HepG2 (cell line): ENCODE measurements at regions not wholly inside any gene's neighbourhood (a gene's known extent, or its start where the extent isn't known, plus 50 kb on each side); places are given as distances from the start of the nearest gene placed in this dataset.

Experiments
- ATAC-seq: fragments of 200-7000 bp; cut with Tn5 transposase; 3 replicates; pipeline ENCODE4 v1.9.1; 2020; ENCODE audit warnings: mild to moderate bottlenecking, moderate library complexity
- BruUV-seq: library from RNA; stranded (reverse); fragments of 400-500 nt; replicated peaks from 2 replicates; lab custom pipeline; 2021; lab: Mats Ljungman, UMichigan
- CTCF ChIA-PET: fragments of 300-600 bp; formaldehyde crosslinking; extraction: SDS; loops from one replicate; lab custom pipeline; 2021; ENCODE audit warnings: low total read pairs, inconsistent platforms, low intra/inter-chr PET ratio; lab: Yijun Ruan, JAX
- POLR2A ChIA-PET: fragments of 350-600 bp; sonication (Branson Sonifier 250); formaldehyde crosslinking; loops from one replicate; lab custom pipeline; 2020; ENCODE audit warnings: antibody characterized with exemption, inconsistent platforms; lab: Yijun Ruan, JAX
- DNase-seq: peaks from one replicate; pipeline ENCODE4 v3.0.0-alpha.2; 2015; ENCODE audit warnings: low spot score
- FAIRE-seq: peaks from 3 replicates; lab custom pipeline; 2011; peaks lifted over from hg19 to GRCh38; lab: Jason Lieb, UNC
- H2AFZ ChIP-seq: one replicate; pipeline ENCODE4 v1.6.1; 2011; ENCODE audit warnings: low read length, inconsistent platforms
- H3K27ac ChIP-seq: fragments of 300-600 bp; 3 replicates; pipeline ENCODE4 v1.8.0; 2011; ENCODE audit warnings: mixed run types, mild to moderate bottlenecking, mixed read lengths, low read length, inconsistent platforms; ENCODE audit not compliant: insufficient read depth; ENCODE audit errors: extremely low read length
- H3K27me3 ChIP-seq, 2 experiments: fragments of 200-600 bp in 1 of 2; 2 replicates in 1 of 2; 3 replicates in 1 of 2; pipeline versions ENCODE4 v1.6.0 to v1.8.0; 2011; ENCODE audit warnings: low read length in 2 of 2, mild to moderate bottlenecking in 2 of 2, moderate library complexity in 2 of 2, inconsistent platforms in 1 of 2; ENCODE audit not compliant: insufficient read depth in 2 of 2, control insufficient read depth in 1 of 2
- H3K36me3 ChIP-seq, 2 experiments: fragments of 200-600 bp in 1 of 2; replicated peaks in 1 of 2; 2 replicates in 1 of 2; 3 replicates in 1 of 2; pipeline versions ENCODE4 v1.5.1 to v1.8.0; 2011; ENCODE audit warnings: low read length in 2 of 2, inconsistent platforms in 1 of 2; ENCODE audit not compliant: insufficient read depth in 2 of 2, control insufficient read depth in 1 of 2
- H3K4me1 ChIP-seq: 2 replicates; pipeline ENCODE4 v1.5.1; 2012; ENCODE audit warnings: low read length, inconsistent platforms; ENCODE audit not compliant: insufficient read depth
- H3K4me2 ChIP-seq: 2 replicates; pipeline ENCODE4 v1.6.0; 2011; ENCODE audit warnings: low read depth, low read length, inconsistent platforms
- H3K4me3 ChIP-seq, 3 experiments: fragments of 200-600 bp in 1 of 3; sonication (generic), shearing (Covaris generic) in 1 of 3; replicated peaks in 1 of 3; 2 replicates each; pipeline ENCODE4 v1.5.1; 2011 to 2016; ENCODE audit warnings: low read length in 3 of 3, inconsistent platforms in 2 of 3, low read depth in 2 of 3, mild to moderate bottlenecking in 2 of 3, control low read depth in 1 of 3, mixed read lengths in 1 of 3; ENCODE audit not compliant: insufficient read depth in 1 of 3
- H3K79me2 ChIP-seq: one replicate; pipeline ENCODE4 v1.6.1; 2011; ENCODE audit warnings: low read length, inconsistent platforms; ENCODE audit not compliant: insufficient read depth
- H3K9ac ChIP-seq: 2 replicates; pipeline ENCODE4 v1.6.0; 2011; ENCODE audit warnings: mild to moderate bottlenecking, low read depth, low read length, inconsistent platforms; ENCODE audit not compliant: insufficient read depth
- H3K9me3 ChIP-seq: 2 replicates; pipeline ENCODE4 v1.5.1; 2012; ENCODE audit warnings: mild to moderate bottlenecking, low read length
- H4K20me1 ChIP-seq: 2 replicates; pipeline ENCODE4 v1.6.0; 2011; ENCODE audit warnings: inconsistent platforms, mild to moderate bottlenecking, low read length, moderate library complexity; ENCODE audit not compliant: insufficient read depth
- CHCHD3 ChIP-seq: sonication (generic); formaldehyde crosslinking; IDR thresholded peaks from 2 replicates; pipeline ENCODE4 v1.8.0; 2022; ENCODE audit warnings: mild to moderate bottlenecking, missing genetic modification reagents, moderate library complexity
- GMEB1 ChIP-seq: sonication (generic); formaldehyde crosslinking; IDR thresholded peaks from 2 replicates; pipeline ENCODE4 v1.5.1; 2020; ENCODE audit warnings: missing genetic modification reagents, mild to moderate bottlenecking, borderline replicate concordance
- MTF2 ChIP-seq: sonication (generic); formaldehyde crosslinking; IDR thresholded peaks from 2 replicates; pipeline ENCODE4 v1.5.0; 2020; ENCODE audit warnings: missing genetic modification reagents, borderline replicate concordance
- PAF1 ChIP-seq: IDR thresholded peaks from 2 replicates; pipeline ENCODE4 v1.6.1; 2016; ENCODE audit warnings: missing genetic modification reagents, missing compliant biosample characterization
- SKIL ChIP-seq: sonication (generic); formaldehyde crosslinking; IDR thresholded peaks from 2 replicates; pipeline ENCODE4 v1.8.0; 2022; ENCODE audit warnings: missing genetic modification reagents, mild to moderate bottlenecking, moderate library complexity, borderline replicate concordance
- SP2 ChIP-seq: sonication (generic); formaldehyde crosslinking; IDR thresholded peaks from 2 replicates; pipeline ENCODE4 v1.5.1; 2020; ENCODE audit warnings: mild to moderate bottlenecking, missing genetic modification reagents
- TAF1 ChIP-seq: sonication (generic); formaldehyde crosslinking; IDR thresholded peaks from 2 replicates; pipeline ENCODE4 v1.4.0; 2020; ENCODE audit warnings: missing genetic modification reagents
- ZBTB33 ChIP-seq: sonication (generic); formaldehyde crosslinking; IDR thresholded peaks from 2 replicates; pipeline ENCODE4 v1.4.0; 2020; ENCODE audit warnings: missing genetic modification reagents
- ZNF142 ChIP-seq: sonication (generic); formaldehyde crosslinking; IDR thresholded peaks from 2 replicates; pipeline ENCODE4 v1.4.0; 2020; ENCODE audit warnings: missing genetic modification reagents
- ZNF382 ChIP-seq: sonication (generic); formaldehyde crosslinking; IDR thresholded peaks from 2 replicates; pipeline ENCODE4 v1.5.0; 2020; ENCODE audit warnings: missing genetic modification reagents, mild to moderate bottlenecking, borderline replicate concordance
- ZNF577 ChIP-seq: sonication (generic); formaldehyde crosslinking; IDR thresholded peaks from 2 replicates; pipeline ENCODE4 v1.4.0; 2020; ENCODE audit warnings: mild to moderate bottlenecking, low read depth, missing genetic modification reagents, borderline replicate concordance
- ZNF850 ChIP-seq: sonication (generic); formaldehyde crosslinking; conservative IDR thresholded peaks from 2 replicates; pipeline ENCODE4 v1.9.0; 2021; ENCODE audit warnings: mild to moderate bottlenecking, missing genetic modification reagents
- WGBS: methylation state at CpG from one replicate; pipeline ENCODE4 v1.1.6; 2017; ENCODE audit warnings: low lambda C conversion rate; 5-methylcytosine and 5-hydroxymethylcytosine counted together
- in situ Hi-C: cut with HindIII; loops from 2 replicates; pipeline ENCODE4 v1.10.0; 2017; ENCODE audit warnings: low pct_unique_long_range_greater_than_20kb; ENCODE audit not compliant: extremely low pct_ligation_motif_present
- intact Hi-C: fragments of 100-400 bp; cut with micrococcal nuclease; formaldehyde crosslinking; loops from one replicate; pipeline ENCODE4 v1.10.0; 2022; ENCODE audit not compliant: unreplicated experiment

GRCh38 chr7:84629640-84630318 is 435.2 kb upstream of the SEMA3A start:
- POLR2A ChIA-PET = no interaction called here
- 3% methylated on average over 2 of the region's 2 CpGs for WGBS
- Histone ChIP-seq H3K79me2 (no peaks in the 10 kb centered on the region), H3K4me3 (no peak overlapping the region), H4K20me1 (no peaks in the 10 kb centered on the region), H3K27me3 (no peaks in the 10 kb centered on the region), H2AFZ (no peak overlapping the region), H3K27ac (no peak overlapping the region), H3K4me2 (no peak overlapping the region), H3K9ac (no peak overlapping the region), H3K9me3 (peaks cover 14% of the 10 kb centered on the region; the same call in 1 of the 2 replicates), H3K4me1 (no peaks in the 10 kb centered on the region), H3K36me3 (no peaks in the 10 kb centered on the region)
- in situ Hi-C loops = no loop called here
- CTCF ChIA-PET = no interaction called here
- FAIRE-seq (no peak), ATAC-seq (no peak), DNase-seq (no peak)
- intact Hi-C loops = no loop called here
- no TSS peak for BruUV-seq
- no peak for TF ChIP-seq ZBTB33 (CRISPR knock-in tag)
- no peak for TF ChIP-seq MTF2 (CRISPR knock-in tag)
- no peak for TF ChIP-seq CHCHD3
- TF ChIP-seq TAF1 = no peak
- TF ChIP-seq PAF1 (CRISPR knock-in tag) = no peak
- TF ChIP-seq ZNF142 (CRISPR knock-in tag) = no peak
- TF ChIP-seq ZNF382 (CRISPR knock-in tag) = no peak
- no peak for TF ChIP-seq ZNF577
- no peak for TF ChIP-seq SKIL (CRISPR knock-in tag)
- no peak for TF ChIP-seq GMEB1 (CRISPR knock-in tag)
- TF ChIP-seq ZNF850 (CRISPR knock-in tag) = no peak
- TF ChIP-seq SP2 (CRISPR knock-in tag) = no peak
